ENCODE measurements at regions not wholly inside any gene's neighbourhood (a gene's known extent, or its start where the extent isn't known, plus 50 kb on each side); places are given as distances from the start of the nearest gene placed in this dataset.

- TF ChIP-seq FOXM1 (IDR thresholded peaks at IDR 0.05; ENCODE audit: borderline replicate concordance) (no peak), SUZ12 (IDR thresholded peaks at IDR 0.05) (no peak), SP1 (IDR thresholded peaks at IDR 0.05) (no peak), PKNOX1 (IDR thresholded peaks at IDR 0.05) (no peak), ELF4 (IDR thresholded peaks at IDR 0.05) (no peak), CTBP1 (IDR thresholded peaks at IDR 0.05; ENCODE audit: borderline replicate concordance) (no peak), BHLHE40 (IDR thresholded peaks at IDR 0.05; ENCODE audit: borderline replicate concordance) (no peak)
These were observed 67.1 kb downstream of the OTUD1 start for GRCh38 chr10:23505797-23506465.

All from HEK293T (cell line).